ENCODE measurements at regions not wholly inside any gene's neighbourhood (a gene's known extent, or its start where the extent isn't known, plus 50 kb on each side); places are given as distances from the start of the nearest gene placed in this dataset.

GRCh38 chr2:120453635-120453998 lies 107.7 kb downstream of the INHBB start:
- CTCF ChIA-PET (ENCODE audit: low intra/inter-chr PET ratio): interaction anchor here (0.5 kb wide), 1 partner anchor 110 kb away, joined by 4 read pairs; no protein-coding TSS in a partner anchor
- POLR2A ChIA-PET: no interaction called here
- H3K9me1 ChIP-seq (ENCODE audit: control insufficient read depth, insufficient read depth, low read length): peaks cover 5% of the 10 kb centered on the region
- peaks cover 2 to 34% of the 10 kb centered on the region in 2 experiments; a peak in 3 of 5 replicates for H3K27me3 ChIP-seq (ENCODE audit: control insufficient read depth in 2 of 2, insufficient read depth in 2 of 2, low read length in 2 of 2)
- no peak overlapping the region for H3K4me3 ChIP-seq
- intact Hi-C loops (cut with micrococcal nuclease) (no loop called here), in situ Hi-C loops (cut with MboI) (no loop called here)
- no peaks in the 10 kb centered on the region for H3K36me3 ChIP-seq (ENCODE audit: control insufficient read depth, insufficient read depth, low read length)
- H3K4me1 ChIP-seq (replicated peaks in 1 of 2; ENCODE audit: control insufficient read depth in 2 of 2, insufficient read depth in 2 of 2, low read length in 2 of 2): peaks cover 0 to 3% of the 10 kb centered on the region in 2 experiments; a peak in 2 of 5 replicates
- no peaks in the 10 kb centered on the region for H3K9me3 ChIP-seq (replicated peaks; ENCODE audit: control insufficient read depth, insufficient read depth, low read depth, low read length)
- H3K9ac ChIP-seq (ENCODE audit: insufficient read depth in 1 of 2, low read depth in 2 of 2, low read length in 2 of 2): no peak overlapping the region
- peak overlapping the region; percentile 26; the same call in 1 of the 3 replicates for H3K27ac ChIP-seq (ENCODE audit: extremely low read depth, low read depth, low read length)
- DNase-seq (ENCODE audit: extremely low read depth in 1 of 4, low spot score in 3 of 4): peak; percentile 50 to 62 (median 52)
- ATAC-seq: peak; percentile 72
- no peaks in the 10 kb centered on the region; the same call in 1 of the 2 replicates for H4K20me1 ChIP-seq (replicated peaks; ENCODE audit: control insufficient read depth, insufficient read depth, low read length)
- no TSS peak for BruUV-seq (replicated peaks)
- peak; percentile 80 for FAIRE-seq
- 0% methylated on average over 3 of the region's 3 CpGs for WGBS (ENCODE audit: insufficient coverage, low coverage, missing lambda C conversion rate)
- H3K79me2 ChIP-seq (ENCODE audit: control insufficient read depth, insufficient read depth, low read length): no peaks in the 10 kb centered on the region
- H2AFZ ChIP-seq (ENCODE audit: low read depth, low read length): no peak overlapping the region
- H3K4me2 ChIP-seq (ENCODE audit: insufficient read depth, low read length): no peak overlapping the region
- TF ChIP-seq CBFA2T2 (conservative IDR thresholded peaks at IDR 0.05): 0 out of 2 replicates have a peak, but pooled peaks have one; percentile 18
- TF ChIP-seq CEBPG (CRISPR knock-in tag; IDR thresholded peaks at IDR 0.05): no peak
- no peak for TF ChIP-seq CEBPG (tag; conservative IDR thresholded peaks at IDR 0.05 in 1 of 2, IDR thresholded peaks at IDR 0.05 in 1 of 2)
- TF ChIP-seq STAG1 (CRISPR knock-in tag; IDR thresholded peaks at IDR 0.05; ENCODE audit: borderline replicate concordance): no peak
- TF ChIP-seq FIP1L1 (IDR thresholded peaks at IDR 0.05; ENCODE audit: low read depth, low read length, poor library complexity, severe bottlenecking): no peak
- no peak for TF ChIP-seq MAFK (IDR thresholded peaks at IDR 0.05; ENCODE audit: low read length)
- no peak for TF ChIP-seq SIN3A (IDR thresholded peaks at IDR 0.05; ENCODE audit: borderline replicate concordance in 2 of 2, control insufficient read depth in 1 of 2, low read depth in 2 of 2, low read length in 2 of 2)
- no peak for TF ChIP-seq PCBP2 (IDR thresholded peaks at IDR 0.05; ENCODE audit: low read depth, low read length, poor library complexity, severe bottlenecking)
- no peak for TF ChIP-seq TFAM (CRISPR knock-in tag; conservative IDR thresholded peaks at IDR 0.05)
- no peak for TF ChIP-seq NR3C1 (CRISPR knock-in tag; IDR thresholded peaks at IDR 0.05)
- TF ChIP-seq MEF2A (IDR thresholded peaks at IDR 0.05; ENCODE audit: control insufficient read depth, low read depth, low read length): no peak
- peak; percentile 70; the same call in 1 of the 2 replicates for TF ChIP-seq JUN (IDR thresholded peaks at IDR 0.05; ENCODE audit: borderline replicate concordance, low read depth, low read length)
- TF ChIP-seq JUN (CRISPR knock-in tag; IDR thresholded peaks at IDR 0.05; ENCODE audit: borderline replicate concordance): no peak
- no peak for TF ChIP-seq PRPF4 (IDR thresholded peaks at IDR 0.05; ENCODE audit: insufficient read depth, low read depth, low read length, poor library complexity, severe bottlenecking)
- no peak for TF ChIP-seq THRAP3 (IDR thresholded peaks at IDR 0.05; ENCODE audit: borderline replicate concordance)
- TF ChIP-seq, protein P1, sequence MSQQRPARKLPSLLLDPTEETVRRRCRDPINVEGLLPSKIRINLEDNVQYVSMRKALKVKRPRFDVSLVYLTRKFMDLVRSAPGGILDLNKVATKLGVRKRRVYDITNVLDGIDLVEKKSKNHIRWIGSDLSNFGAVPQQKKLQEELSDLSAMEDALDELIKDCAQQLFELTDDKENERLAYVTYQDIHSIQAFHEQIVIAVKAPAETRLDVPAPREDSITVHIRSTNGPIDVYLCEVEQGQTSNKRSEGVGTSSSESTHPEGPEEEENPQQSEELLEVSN (IDR thresholded peaks at IDR 0.05; ENCODE audit: borderline replicate concordance in 1 of 2, extremely low read depth in 1 of 2, insufficient read depth in 1 of 2, insufficient read length in 1 of 2, low read depth in 1 of 2, low read length in 1 of 2, poor library complexity in 1 of 2, severe bottlenecking in 1 of 2): no peak
- no peak for TF ChIP-seq GATAD2B (IDR thresholded peaks at IDR 0.05; ENCODE audit: borderline replicate concordance)
- TF ChIP-seq MIER1 (IDR thresholded peaks at IDR 0.05; ENCODE audit: low read depth): no peak
- no peak for TF ChIP-seq ZNF76 (CRISPR knock-in tag; IDR thresholded peaks at IDR 0.05; ENCODE audit: borderline replicate concordance)
- peak; percentile 10 for TF ChIP-seq FOS (IDR thresholded peaks at IDR 0.05; ENCODE audit: extremely low read depth, insufficient read length)
- no peak for TF ChIP-seq ZNF232 (CRISPR knock-in tag; IDR thresholded peaks at IDR 0.05)
- TF ChIP-seq ZNF12 (CRISPR knock-in tag; IDR thresholded peaks at IDR 0.05): peak; percentile 68; the same call in 1 of the 2 replicates
- no peak for TF ChIP-seq MEIS2 (IDR thresholded peaks at IDR 0.05; ENCODE audit: partially characterized antibody)
- peak; percentile 98 for TF ChIP-seq ZNF239 (CRISPR knock-in tag; IDR thresholded peaks at IDR 0.05)
- no peak for TF ChIP-seq ZC3H11A (IDR thresholded peaks at IDR 0.05; ENCODE audit: low read depth, low read length)
